NCI-H128 (cell line): ENCODE measurements at regions not wholly inside any gene's neighbourhood (a gene's known extent, or its start where the extent isn't known, plus 50 kb on each side); places are given as distances from the start of the nearest gene placed in this dataset.
"Not testable (repeated sequence)": the region's sequence is repeated elsewhere in the genome, so short reads cannot be mapped to it uniquely, and the experiment has no call there.

ENCODE experiments used
- DNase-seq: peaks from one replicate; lab custom pipeline; 2025; ENCODE audit not compliant: unreplicated experiment; lab: John Stamatoyannopoulos, UW

GRCh38 chr1:228668553-228669241 lies 66.6 kb upstream of the RHOU start:
- DNase-seq, result no peak

- no peak for DNase-seq
These were observed 66.1 kb upstream of the RHOU start for GRCh38 chr1:228669242-228669585.

DNA sequence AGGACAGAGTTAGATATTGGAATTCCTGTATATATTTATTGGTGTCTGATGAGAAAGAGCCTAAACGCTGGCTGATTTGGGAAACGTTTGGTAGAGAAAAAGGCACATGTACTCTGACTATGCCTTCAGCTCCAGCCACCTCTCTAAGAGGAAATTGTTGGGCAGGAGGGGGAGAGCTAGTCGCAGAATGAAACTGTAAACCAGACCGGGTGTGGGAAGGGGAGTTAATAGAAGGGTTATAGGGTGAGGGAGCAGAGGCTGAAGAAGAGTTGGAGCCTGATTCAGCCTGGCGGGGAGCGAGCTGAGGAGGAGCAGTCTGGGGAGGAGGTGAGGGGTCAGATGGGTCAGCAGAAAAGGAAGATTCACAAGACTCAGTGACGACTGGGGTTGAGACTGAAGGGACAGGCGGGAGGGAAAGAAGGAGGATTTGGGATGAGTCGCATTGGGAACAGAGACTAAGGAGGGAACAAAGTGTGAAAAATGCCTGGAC lies 54.2 kb upstream of the RHOU start:
- DNase-seq, result not testable (repeated sequence)

GRCh38 chr1:228683428-228683827 lies 51.9 kb upstream of the RHOU start:
- no peak for DNase-seq

GRCh38 chr1:228684607-228685006 lies 50.7 kb upstream of the RHOU start:
- DNase-seq, result no peak

DNA sequence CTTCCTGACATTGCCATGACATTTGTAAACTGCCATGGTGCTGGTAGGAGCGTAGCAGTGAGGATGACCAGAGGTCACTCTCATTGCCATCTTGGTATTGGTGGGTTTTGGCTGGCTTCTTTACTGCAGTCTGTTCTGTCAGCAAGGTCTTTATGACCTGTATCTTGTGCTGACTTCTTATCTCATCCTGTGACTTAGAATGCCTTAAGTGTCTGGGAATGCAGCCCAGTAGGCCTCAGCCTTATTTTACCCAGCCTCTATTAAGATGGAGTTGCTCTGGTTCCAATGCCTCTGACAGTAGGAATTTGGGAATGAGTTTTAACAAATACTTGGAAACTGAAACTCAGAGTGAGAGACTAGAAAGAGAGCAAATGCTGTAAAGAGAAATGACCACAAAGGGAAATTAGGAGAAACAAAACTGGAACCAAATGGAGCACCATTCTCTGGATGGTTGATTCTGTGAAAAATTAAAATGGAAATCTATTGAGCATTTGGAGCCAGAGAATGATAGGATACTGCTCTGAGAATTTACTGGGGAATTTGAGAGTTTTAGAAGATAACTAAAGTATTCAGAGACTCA lies 50.1 kb upstream of the RHOU start:
- no peak for DNase-seq
